Tibial artery (tissue), 4 donors: ENCODE measurements at regions not wholly inside any gene's neighbourhood (a gene's known extent, or its start where the extent isn't known, plus 50 kb on each side); places are given as distances from the start of the nearest gene placed in this dataset.

Source experiments
- DNase-seq, 2 donors: peaks; one replicate each; pipeline ENCODE4 v3.0.0-alpha.2; 2019
- H3K27ac ChIP-seq, 2 donors: fragments of 200-600 bp; sonication (generic) in 1 of 2; 1 replicate in 1 of 2; 2 replicates in 1 of 2; pipeline ENCODE4 v1.5.1; 2018 to 2019; ENCODE audit warnings: mild to moderate bottlenecking in 1 of 2
- H3K27me3 ChIP-seq, 2 donors: fragments of 200-600 bp; sonication (generic) in 1 of 2; one replicate each; pipeline versions ENCODE4 v1.5.1 to v1.6.0; 2016 to 2019
- H3K36me3 ChIP-seq, 3 donors: fragments of 200-600 bp; sonication (generic) in 2 of 3; one replicate each; pipeline ENCODE4 v1.5.1; 2016 to 2019; ENCODE audit warnings: mild to moderate bottlenecking in 2 of 3
- H3K4me1 ChIP-seq, 4 donors: fragments of 200-600 bp; sonication (generic) in 2 of 4; 1 replicate in 3 of 4; 2 replicates in 1 of 4; pipeline ENCODE4 v1.5.1; 2016 to 2019
- H3K4me3 ChIP-seq, 2 donors: fragments of 200-600 bp; sonication (generic) in 1 of 2; 1 replicate in 1 of 2; 2 replicates in 1 of 2; pipeline ENCODE4 v1.5.1; 2018 to 2019; ENCODE audit warnings: mild to moderate bottlenecking in 2 of 2
- H3K9me3 ChIP-seq, 3 donors: fragments of 200-600 bp; sonication (generic) in 1 of 3; one replicate each; pipeline ENCODE4 v1.5.1; 2016 to 2019
- intact Hi-C: fragments of 100-400 bp; cut with DNase I; formaldehyde crosslinking; loops from one replicate; pipeline ENCODE4 v1.15.0; 2023; ENCODE audit warnings: low total_unique reads
- TF ChIP-seq, protein P1 (sequence below), 2 experiments: fragments of 200-600 bp in 1 of 2; fragments of 450-650 bp in 1 of 2; IDR thresholded peaks; one replicate each; pipeline ENCODE4 v1.5.1; 2017 to 2019; ENCODE audit warnings: antibody characterized with exemption in 2 of 2, mild to moderate bottlenecking in 1 of 2, moderate library complexity in 1 of 2

DNA sequence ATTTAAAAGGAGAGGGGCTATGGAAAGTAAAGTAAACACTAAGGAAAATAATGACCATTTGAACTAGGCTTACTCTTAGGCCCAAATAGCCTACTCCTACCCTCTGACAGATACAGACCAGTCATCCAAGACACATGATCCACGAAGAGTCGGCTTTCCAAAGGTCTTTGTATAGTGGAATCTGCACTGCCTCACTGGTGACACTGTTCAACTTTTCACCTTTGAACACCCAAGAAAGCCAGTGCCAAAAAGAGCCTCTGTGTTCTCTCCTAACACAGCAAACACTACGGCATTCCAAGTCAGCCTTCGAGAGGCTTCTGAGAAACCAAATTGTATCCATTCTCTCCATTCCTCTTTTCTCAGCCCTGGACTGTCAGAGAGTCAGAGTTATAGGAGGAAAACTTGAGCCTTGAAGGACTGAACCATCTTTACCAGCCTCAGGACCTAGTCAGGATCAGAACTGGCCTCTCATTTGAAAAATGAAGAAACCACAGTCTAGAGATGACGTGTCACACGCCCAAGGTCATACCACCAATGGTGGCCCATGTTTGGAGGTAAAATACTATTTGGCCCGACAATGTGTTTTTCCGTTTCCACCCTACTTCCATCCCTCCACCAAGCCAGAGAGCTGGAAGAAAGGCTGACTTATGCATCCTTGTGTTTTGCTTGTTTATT is 267.4 kb upstream of the ACVR2A start:
- intact Hi-C loops, result no loop called here
- no peak for DNase-seq
- Histone ChIP-seq H3K4me3 (no peak overlapping the region), H3K4me1 (no peaks in the 10 kb centered on the region), H3K27ac (no peak overlapping the region), H3K36me3 (no peaks in the 10 kb centered on the region), H3K27me3 (no peaks in the 10 kb centered on the region), H3K9me3 (no peaks in the 10 kb centered on the region)
- TF ChIP-seq, protein P1, sequence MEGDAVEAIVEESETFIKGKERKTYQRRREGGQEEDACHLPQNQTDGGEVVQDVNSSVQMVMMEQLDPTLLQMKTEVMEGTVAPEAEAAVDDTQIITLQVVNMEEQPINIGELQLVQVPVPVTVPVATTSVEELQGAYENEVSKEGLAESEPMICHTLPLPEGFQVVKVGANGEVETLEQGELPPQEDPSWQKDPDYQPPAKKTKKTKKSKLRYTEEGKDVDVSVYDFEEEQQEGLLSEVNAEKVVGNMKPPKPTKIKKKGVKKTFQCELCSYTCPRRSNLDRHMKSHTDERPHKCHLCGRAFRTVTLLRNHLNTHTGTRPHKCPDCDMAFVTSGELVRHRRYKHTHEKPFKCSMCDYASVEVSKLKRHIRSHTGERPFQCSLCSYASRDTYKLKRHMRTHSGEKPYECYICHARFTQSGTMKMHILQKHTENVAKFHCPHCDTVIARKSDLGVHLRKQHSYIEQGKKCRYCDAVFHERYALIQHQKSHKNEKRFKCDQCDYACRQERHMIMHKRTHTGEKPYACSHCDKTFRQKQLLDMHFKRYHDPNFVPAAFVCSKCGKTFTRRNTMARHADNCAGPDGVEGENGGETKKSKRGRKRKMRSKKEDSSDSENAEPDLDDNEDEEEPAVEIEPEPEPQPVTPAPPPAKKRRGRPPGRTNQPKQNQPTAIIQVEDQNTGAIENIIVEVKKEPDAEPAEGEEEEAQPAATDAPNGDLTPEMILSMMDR (IDR thresholded peaks at IDR 0.05), result no peak

- no peak for DNase-seq
- Histone ChIP-seq H3K27ac (no peak overlapping the region), H3K9me3 (no peaks in the 10 kb centered on the region), H3K36me3 (no peaks in the 10 kb centered on the region), H3K4me1 (no peaks in the 10 kb centered on the region), H3K4me3 (no peak overlapping the region), H3K27me3 (no peaks in the 10 kb centered on the region)
- TF ChIP-seq, protein P1 (IDR thresholded peaks at IDR 0.05), result no peak
- intact Hi-C loops, result no loop called here
These were observed 269.7 kb upstream of the ACVR2A start for GRCh38 chr2:147575106-147575505.

- no peaks in the 10 kb centered on the region for H3K9me3 ChIP-seq
These were observed 272.2 kb upstream of the ACVR2A start for GRCh38 chr2:147572622-147573021.

GRCh38 chr2:147569426-147569825 is 275.4 kb upstream of the ACVR2A start:
- DNase-seq, result no peak
- no peaks in the 10 kb centered on the region for H3K27me3 ChIP-seq
- H3K4me1 ChIP-seq, result no peaks in the 10 kb centered on the region
- TF ChIP-seq, protein P1 (IDR thresholded peaks at IDR 0.05), result no peak
- H3K9me3 ChIP-seq, result no peaks in the 10 kb centered on the region
- no peak overlapping the region for H3K27ac ChIP-seq
- no peak overlapping the region for H3K4me3 ChIP-seq
- no peaks in the 10 kb centered on the region for H3K36me3 ChIP-seq
- intact Hi-C loops, result no loop called here

More at GRCh38 chr2:147572622-147573021, 272.2 kb upstream of the ACVR2A start:
- Histone ChIP-seq H3K27me3 (no peaks in the 10 kb centered on the region), H3K27ac (no peak overlapping the region), H3K36me3 (no peaks in the 10 kb centered on the region), H3K4me3 (no peak overlapping the region), H3K4me1 (no peaks in the 10 kb centered on the region)
- TF ChIP-seq, protein P1 (IDR thresholded peaks at IDR 0.05), result no peak
- intact Hi-C loops, result no loop called here
- DNase-seq, result no peak

DNA sequence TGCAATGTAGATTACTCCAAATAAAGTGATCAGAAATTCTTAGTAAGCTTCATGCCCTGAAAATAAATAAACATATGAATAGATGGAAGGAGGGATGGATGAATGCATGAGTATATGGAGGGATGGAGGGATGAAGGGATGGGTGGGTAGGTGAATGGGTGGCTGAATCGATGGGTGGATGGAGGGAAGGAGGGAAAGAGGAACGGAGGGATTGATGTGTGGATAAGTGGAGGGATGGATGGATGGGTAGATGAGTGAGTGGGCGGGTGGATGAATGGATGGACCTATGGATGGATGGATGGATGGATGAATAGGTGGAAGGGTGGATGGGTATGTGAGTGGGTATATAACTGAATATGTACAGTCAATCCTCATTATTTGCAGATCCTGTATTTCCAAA is 276.7 kb upstream of the ACVR2A start:
- no peak overlapping the region for H3K4me3 ChIP-seq
- TF ChIP-seq, protein P1 (IDR thresholded peaks at IDR 0.05), result no peak
- H3K4me1 ChIP-seq, result no peaks in the 10 kb centered on the region
- H3K27ac ChIP-seq, result no peak overlapping the region
- intact Hi-C loops, result no loop called here
- DNase-seq, result no peak
- no peaks in the 10 kb centered on the region for H3K36me3 ChIP-seq
- H3K27me3 ChIP-seq, result no peaks in the 10 kb centered on the region
- no peaks in the 10 kb centered on the region for H3K9me3 ChIP-seq

- TF ChIP-seq, protein P1 (IDR thresholded peaks at IDR 0.05), result no peak
- no peak overlapping the region for H3K27ac ChIP-seq
- H3K27me3 ChIP-seq, result no peaks in the 10 kb centered on the region
- no peaks in the 10 kb centered on the region for H3K36me3 ChIP-seq
- H3K4me3 ChIP-seq, result no peak overlapping the region
- no peaks in the 10 kb centered on the region for H3K4me1 ChIP-seq
- H3K9me3 ChIP-seq, result no peaks in the 10 kb centered on the region
- intact Hi-C loops, result no loop called here
- no peak for DNase-seq
These were observed 277.7 kb upstream of the ACVR2A start for GRCh38 chr2:147567136-147567535.
